ENCODE measurements at regions not wholly inside any gene's neighbourhood (a gene's known extent, or its start where the extent isn't known, plus 50 kb on each side); places are given as distances from the start of the nearest gene placed in this dataset.

DNA sequence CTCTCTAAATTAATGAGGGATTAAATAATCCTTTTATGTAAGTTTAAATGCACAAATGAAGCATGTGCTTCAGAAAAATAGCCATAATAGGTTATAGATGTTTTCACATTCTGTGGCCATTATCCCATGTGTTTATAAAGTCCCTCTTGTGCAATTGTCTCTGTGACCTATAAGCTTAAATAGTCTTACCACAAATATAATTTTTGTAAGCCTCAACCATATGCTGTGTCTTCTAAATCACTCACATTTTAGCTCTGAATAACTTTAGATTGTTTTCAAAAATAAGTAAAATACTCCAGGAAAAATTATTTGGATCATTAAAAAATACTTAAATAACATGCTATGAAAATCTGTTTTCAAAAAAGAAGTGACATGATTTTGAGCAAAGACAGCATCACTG is 1894.7 kb downstream of the MAT2B start:
- Histone ChIP-seq H3K4me3 (ENCODE audit: low read depth, low read length, poor library complexity, severe bottlenecking) (no peak overlapping the region), H4K20me1 (ENCODE audit: insufficient read depth, low read length) (no peaks in the 10 kb centered on the region), H3K4me2 (ENCODE audit: low read length) (no peak overlapping the region), H3K79me2 (ENCODE audit: insufficient read depth, low read length) (no peaks in the 10 kb centered on the region), H3F3A (ENCODE audit: insufficient read depth, low read length) (no peaks in the 10 kb centered on the region), H2AFZ (ENCODE audit: low read length) (no peak overlapping the region), H3K4me1 (ENCODE audit: insufficient read depth, low read length, severe bottlenecking) (no peaks in the 10 kb centered on the region), H3K27me3 (ENCODE audit: insufficient read depth, low read length) (no peaks in the 10 kb centered on the region), H3K9me2 (ENCODE audit: low read depth, low read length) (no peaks in the 10 kb centered on the region), H3K9me3 (ENCODE audit: low read length) (no peaks in the 10 kb centered on the region), H3K36me3 (ENCODE audit: insufficient read depth, low read length) (no peaks in the 10 kb centered on the region), H3K9ac (ENCODE audit: low read length) (no peak overlapping the region), H3K27ac (ENCODE audit: low read depth, low read length, poor library complexity, severe bottlenecking) (no peak overlapping the region)
- TF ChIP-seq, protein P1, sequence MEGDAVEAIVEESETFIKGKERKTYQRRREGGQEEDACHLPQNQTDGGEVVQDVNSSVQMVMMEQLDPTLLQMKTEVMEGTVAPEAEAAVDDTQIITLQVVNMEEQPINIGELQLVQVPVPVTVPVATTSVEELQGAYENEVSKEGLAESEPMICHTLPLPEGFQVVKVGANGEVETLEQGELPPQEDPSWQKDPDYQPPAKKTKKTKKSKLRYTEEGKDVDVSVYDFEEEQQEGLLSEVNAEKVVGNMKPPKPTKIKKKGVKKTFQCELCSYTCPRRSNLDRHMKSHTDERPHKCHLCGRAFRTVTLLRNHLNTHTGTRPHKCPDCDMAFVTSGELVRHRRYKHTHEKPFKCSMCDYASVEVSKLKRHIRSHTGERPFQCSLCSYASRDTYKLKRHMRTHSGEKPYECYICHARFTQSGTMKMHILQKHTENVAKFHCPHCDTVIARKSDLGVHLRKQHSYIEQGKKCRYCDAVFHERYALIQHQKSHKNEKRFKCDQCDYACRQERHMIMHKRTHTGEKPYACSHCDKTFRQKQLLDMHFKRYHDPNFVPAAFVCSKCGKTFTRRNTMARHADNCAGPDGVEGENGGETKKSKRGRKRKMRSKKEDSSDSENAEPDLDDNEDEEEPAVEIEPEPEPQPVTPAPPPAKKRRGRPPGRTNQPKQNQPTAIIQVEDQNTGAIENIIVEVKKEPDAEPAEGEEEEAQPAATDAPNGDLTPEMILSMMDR (IDR thresholded peaks at IDR 0.05; ENCODE audit: low read length), result no peak
- no peak for TF ChIP-seq EZH2 (IDR thresholded peaks at IDR 0.05; ENCODE audit: borderline replicate concordance, low read length)

DNA sequence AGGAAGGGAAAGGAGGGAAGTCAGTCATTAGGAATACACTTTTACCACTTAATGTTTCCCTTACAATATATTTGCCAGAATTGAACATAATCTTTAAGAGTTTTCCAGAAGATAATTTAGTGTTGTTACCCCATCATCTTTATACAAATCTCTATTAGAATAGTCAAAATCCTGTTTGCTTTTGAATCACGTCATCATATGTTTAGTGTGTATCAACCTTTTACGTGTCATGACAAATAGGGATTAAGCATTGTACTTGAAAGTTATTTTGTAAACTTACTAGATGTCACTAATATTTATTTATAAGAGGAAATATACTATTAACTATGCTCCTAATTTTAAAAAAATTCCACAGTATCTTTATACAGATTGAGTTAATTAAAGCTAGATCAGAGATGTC is 1899.5 kb downstream of the MAT2B start:
- no peaks in the 10 kb centered on the region for H3K27me3 ChIP-seq (ENCODE audit: insufficient read depth, low read length)
- no peaks in the 10 kb centered on the region for H3K79me2 ChIP-seq (ENCODE audit: insufficient read depth, low read length)
- no peaks in the 10 kb centered on the region for H3K9me3 ChIP-seq (ENCODE audit: low read length)
- no peaks in the 10 kb centered on the region for H3K36me3 ChIP-seq (ENCODE audit: insufficient read depth, low read length)
- H3K27ac ChIP-seq (ENCODE audit: low read depth, low read length, poor library complexity, severe bottlenecking), result no peak overlapping the region
- H3K9me2 ChIP-seq (ENCODE audit: low read depth, low read length), result no peaks in the 10 kb centered on the region
- H3K4me1 ChIP-seq (ENCODE audit: insufficient read depth, low read length, severe bottlenecking), result no peaks in the 10 kb centered on the region
- H3K4me3 ChIP-seq (ENCODE audit: low read depth, low read length, poor library complexity, severe bottlenecking), result no peak overlapping the region
- no peak overlapping the region for H3K4me2 ChIP-seq (ENCODE audit: low read length)
- H4K20me1 ChIP-seq (ENCODE audit: insufficient read depth, low read length), result no peaks in the 10 kb centered on the region
- no peaks in the 10 kb centered on the region for H3F3A ChIP-seq (ENCODE audit: insufficient read depth, low read length)
- H2AFZ ChIP-seq (ENCODE audit: low read length), result no peak overlapping the region
- no peak overlapping the region for H3K9ac ChIP-seq (ENCODE audit: low read length)
- TF ChIP-seq EZH2 (IDR thresholded peaks at IDR 0.05; ENCODE audit: borderline replicate concordance, low read length), result no peak
- TF ChIP-seq, protein P1 (IDR thresholded peaks at IDR 0.05; ENCODE audit: low read length), result no peak

DNA sequence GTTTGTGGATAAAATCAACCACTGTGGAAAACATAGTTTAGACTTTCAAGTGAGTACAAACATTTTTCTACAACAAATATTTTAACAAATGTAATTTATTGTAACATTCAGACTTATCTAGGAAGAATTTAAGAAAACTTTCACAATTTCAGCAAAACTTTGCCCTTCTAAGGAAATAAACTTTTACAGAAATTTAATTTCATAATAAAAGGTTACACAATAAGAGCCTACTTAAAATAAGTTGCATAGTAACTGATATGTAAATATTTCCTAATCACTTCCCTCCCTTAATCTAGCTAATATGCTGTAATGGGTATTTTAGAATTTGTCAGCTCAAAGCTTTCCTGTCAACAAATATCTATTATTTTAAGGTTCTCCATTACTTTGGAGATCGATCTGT is 1899.9 kb downstream of the MAT2B start:
- H3K4me1 ChIP-seq (ENCODE audit: insufficient read depth, low read length, severe bottlenecking), result no peaks in the 10 kb centered on the region
- no peak overlapping the region for H2AFZ ChIP-seq (ENCODE audit: low read length)
- no peaks in the 10 kb centered on the region for H3K79me2 ChIP-seq (ENCODE audit: insufficient read depth, low read length)
- no peaks in the 10 kb centered on the region for H3K36me3 ChIP-seq (ENCODE audit: insufficient read depth, low read length)
- no peak overlapping the region for H3K4me3 ChIP-seq (ENCODE audit: low read depth, low read length, poor library complexity, severe bottlenecking)
- H3K9me3 ChIP-seq (ENCODE audit: low read length), result no peaks in the 10 kb centered on the region
- no peak overlapping the region for H3K27ac ChIP-seq (ENCODE audit: low read depth, low read length, poor library complexity, severe bottlenecking)
- no peak for TF ChIP-seq EZH2 (IDR thresholded peaks at IDR 0.05; ENCODE audit: borderline replicate concordance, low read length)
- TF ChIP-seq, protein P1 (IDR thresholded peaks at IDR 0.05; ENCODE audit: low read length), result no peak
- H3K27me3 ChIP-seq (ENCODE audit: insufficient read depth, low read length), result no peaks in the 10 kb centered on the region
- H4K20me1 ChIP-seq (ENCODE audit: insufficient read depth, low read length), result no peaks in the 10 kb centered on the region
- H3K9me2 ChIP-seq (ENCODE audit: low read depth, low read length), result no peaks in the 10 kb centered on the region
- no peaks in the 10 kb centered on the region for H3F3A ChIP-seq (ENCODE audit: insufficient read depth, low read length)
- no peak overlapping the region for H3K4me2 ChIP-seq (ENCODE audit: low read length)
- H3K9ac ChIP-seq (ENCODE audit: low read length), result no peak overlapping the region
